A673 (cell line): ENCODE measurements at regions not wholly inside any gene's neighbourhood (a gene's known extent, or its start where the extent isn't known, plus 50 kb on each side); places are given as distances from the start of the nearest gene placed in this dataset.

Experiments used
- EZH2 ChIP-seq: fragments of 200-600 bp; sonication (generic); IDR thresholded peaks from 2 replicates; pipeline ENCODE4 v1.6.1; 2017; ENCODE audit warnings: borderline replicate concordance, low read depth, mild to moderate bottlenecking, mixed read lengths, antibody characterized with exemption, low read length; ENCODE audit not compliant: poor library complexity, severe bottlenecking
- TF ChIP-seq, protein P1 (sequence below): fragments of 300-800, 200-600 bp; sonication (generic); conservative IDR thresholded peaks from 2 replicates; pipeline ENCODE4 v1.5.1; 2017; ENCODE audit warnings: low read depth, mild to moderate bottlenecking, antibody characterized with exemption, low read length, moderate library complexity, mixed read lengths

DNA sequence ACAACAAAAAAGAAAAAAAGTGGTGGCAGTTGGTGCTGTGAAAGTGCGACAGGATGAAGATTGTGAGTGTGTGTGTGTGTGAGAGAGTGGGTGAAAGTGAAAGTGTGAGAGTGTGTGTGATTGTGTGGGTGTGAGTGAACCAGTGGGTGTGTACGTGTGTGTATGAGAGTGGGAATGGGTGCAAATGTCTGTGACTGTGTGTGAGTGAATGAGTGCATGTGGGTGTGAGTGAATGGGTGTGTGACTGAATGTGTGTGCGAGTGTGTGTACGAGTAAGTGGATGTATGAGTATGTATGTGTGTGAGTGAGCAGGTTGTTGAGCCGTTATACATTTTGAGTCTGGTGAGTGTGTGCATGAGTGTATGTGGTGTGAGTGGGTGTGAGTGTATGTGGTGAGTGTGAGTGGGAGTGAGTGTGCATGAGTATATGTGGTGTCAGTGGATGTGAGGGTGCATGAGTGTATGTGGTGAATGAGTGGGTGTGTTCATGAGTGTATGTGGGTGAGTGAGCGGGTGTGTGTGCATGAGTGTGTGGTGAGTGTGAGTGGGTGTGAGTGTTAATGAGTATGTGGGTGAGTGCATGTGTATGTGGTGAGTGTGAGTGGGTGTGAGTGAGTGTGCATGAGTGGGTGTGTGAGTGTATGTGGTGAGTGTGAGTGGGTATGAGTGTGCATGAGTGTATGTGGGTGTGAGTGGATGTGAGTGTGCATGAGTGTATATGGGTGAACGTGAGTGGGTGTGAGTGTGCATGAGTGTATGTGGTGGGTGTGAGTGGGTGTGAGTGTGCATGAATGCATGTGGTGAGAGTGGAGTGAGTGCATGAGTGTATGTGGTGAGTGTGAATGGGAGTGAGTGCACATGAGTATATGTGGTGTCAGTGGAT lies 69.3 kb upstream of the HPCAL1 start:
- TF ChIP-seq, protein P1, sequence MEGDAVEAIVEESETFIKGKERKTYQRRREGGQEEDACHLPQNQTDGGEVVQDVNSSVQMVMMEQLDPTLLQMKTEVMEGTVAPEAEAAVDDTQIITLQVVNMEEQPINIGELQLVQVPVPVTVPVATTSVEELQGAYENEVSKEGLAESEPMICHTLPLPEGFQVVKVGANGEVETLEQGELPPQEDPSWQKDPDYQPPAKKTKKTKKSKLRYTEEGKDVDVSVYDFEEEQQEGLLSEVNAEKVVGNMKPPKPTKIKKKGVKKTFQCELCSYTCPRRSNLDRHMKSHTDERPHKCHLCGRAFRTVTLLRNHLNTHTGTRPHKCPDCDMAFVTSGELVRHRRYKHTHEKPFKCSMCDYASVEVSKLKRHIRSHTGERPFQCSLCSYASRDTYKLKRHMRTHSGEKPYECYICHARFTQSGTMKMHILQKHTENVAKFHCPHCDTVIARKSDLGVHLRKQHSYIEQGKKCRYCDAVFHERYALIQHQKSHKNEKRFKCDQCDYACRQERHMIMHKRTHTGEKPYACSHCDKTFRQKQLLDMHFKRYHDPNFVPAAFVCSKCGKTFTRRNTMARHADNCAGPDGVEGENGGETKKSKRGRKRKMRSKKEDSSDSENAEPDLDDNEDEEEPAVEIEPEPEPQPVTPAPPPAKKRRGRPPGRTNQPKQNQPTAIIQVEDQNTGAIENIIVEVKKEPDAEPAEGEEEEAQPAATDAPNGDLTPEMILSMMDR: no peak
- TF ChIP-seq EZH2: no peak
